ENCODE measurements at regions not wholly inside any gene's neighbourhood (a gene's known extent, or its start where the extent isn't known, plus 50 kb on each side); places are given as distances from the start of the nearest gene placed in this dataset.
A peak's percentile ranks its signal among the peaks of the same experiment; 100 is the strongest.

DNA sequence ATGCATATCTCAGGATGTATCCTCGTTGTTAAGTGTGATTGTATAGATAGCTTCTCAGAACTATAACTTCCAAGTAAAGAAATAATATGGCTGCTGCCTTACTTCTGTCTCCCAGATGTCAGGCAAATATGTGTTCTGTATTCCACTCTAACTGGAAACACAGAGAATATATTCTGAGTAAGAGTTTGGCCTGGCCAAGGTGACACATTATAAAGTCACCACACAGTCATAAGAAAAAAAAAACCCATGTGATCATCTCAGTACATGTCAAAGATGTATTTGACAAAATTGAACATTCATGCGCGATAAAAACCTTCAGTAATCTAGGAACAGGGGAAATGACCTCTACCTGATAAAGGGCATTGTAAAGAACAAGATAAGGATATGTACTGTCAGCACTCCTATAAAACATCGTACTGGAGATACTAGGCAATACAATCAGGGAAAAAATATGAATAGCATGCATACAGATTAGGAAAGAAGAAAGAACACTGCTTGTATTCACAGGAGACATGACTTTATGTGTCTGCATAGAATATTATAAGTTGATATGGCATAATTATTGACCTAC, 207.1 kb downstream of the ZNF330 start:
- TF ChIP-seq, protein P1, sequence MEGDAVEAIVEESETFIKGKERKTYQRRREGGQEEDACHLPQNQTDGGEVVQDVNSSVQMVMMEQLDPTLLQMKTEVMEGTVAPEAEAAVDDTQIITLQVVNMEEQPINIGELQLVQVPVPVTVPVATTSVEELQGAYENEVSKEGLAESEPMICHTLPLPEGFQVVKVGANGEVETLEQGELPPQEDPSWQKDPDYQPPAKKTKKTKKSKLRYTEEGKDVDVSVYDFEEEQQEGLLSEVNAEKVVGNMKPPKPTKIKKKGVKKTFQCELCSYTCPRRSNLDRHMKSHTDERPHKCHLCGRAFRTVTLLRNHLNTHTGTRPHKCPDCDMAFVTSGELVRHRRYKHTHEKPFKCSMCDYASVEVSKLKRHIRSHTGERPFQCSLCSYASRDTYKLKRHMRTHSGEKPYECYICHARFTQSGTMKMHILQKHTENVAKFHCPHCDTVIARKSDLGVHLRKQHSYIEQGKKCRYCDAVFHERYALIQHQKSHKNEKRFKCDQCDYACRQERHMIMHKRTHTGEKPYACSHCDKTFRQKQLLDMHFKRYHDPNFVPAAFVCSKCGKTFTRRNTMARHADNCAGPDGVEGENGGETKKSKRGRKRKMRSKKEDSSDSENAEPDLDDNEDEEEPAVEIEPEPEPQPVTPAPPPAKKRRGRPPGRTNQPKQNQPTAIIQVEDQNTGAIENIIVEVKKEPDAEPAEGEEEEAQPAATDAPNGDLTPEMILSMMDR (IDR thresholded peaks at IDR 0.05; ENCODE audit: insufficient read depth, low read depth, low read length, missing control alignments) = no peak
- no peak overlapping the region for H3K4me3 ChIP-seq (ENCODE audit: low read length)
- DNase-seq (ENCODE audit: low read depth) = peak; percentile 11

DNA sequence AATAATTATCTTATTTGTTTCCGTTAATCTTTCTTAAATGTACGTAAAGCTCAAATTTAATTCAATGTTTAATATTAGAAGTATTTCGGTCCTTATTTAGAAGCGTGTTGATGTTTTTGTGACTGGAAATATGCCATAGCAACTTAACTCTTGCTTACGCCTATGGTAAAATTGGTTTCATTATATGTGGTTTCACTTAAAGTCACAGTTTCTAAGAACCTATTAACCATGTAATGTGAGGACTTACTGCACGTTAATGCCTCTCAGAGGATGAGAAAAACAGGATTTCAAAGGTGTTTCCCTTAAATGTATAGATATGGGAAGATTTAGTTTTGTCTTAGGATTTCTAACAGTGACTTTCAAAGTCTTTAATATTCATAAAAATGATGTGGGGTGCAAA, 206.4 kb upstream of the IL15 start:
- no peak for DNase-seq (ENCODE audit: low read depth)
- no peak overlapping the region for H3K4me3 ChIP-seq (ENCODE audit: low read length)
- TF ChIP-seq, protein P1 (IDR thresholded peaks at IDR 0.05; ENCODE audit: insufficient read depth, low read depth, low read length, missing control alignments) = no peak

DNA sequence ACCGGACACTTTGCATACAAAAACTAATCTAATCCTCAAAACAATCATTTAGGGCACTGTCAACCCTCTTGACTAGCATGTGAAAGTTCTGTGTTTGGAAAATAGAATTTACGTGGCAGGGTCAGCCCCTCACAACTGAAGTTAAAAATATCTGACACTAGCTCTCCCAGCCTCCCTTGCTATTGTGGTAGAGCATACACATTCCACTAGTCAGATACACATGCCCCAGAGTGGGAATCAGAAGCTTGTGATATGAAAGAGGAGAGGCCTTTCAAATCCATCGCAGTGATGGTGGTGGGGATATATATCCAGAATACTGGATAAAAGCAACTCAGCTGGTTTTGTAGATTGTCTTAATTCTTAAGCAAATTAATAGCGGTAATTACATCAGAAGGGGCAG, 205.7 kb upstream of the IL15 start:
- DNase-seq (ENCODE audit: low read depth) = no peak
- TF ChIP-seq, protein P1 (IDR thresholded peaks at IDR 0.05; ENCODE audit: insufficient read depth, low read depth, low read length, missing control alignments) = no peak

DNA sequence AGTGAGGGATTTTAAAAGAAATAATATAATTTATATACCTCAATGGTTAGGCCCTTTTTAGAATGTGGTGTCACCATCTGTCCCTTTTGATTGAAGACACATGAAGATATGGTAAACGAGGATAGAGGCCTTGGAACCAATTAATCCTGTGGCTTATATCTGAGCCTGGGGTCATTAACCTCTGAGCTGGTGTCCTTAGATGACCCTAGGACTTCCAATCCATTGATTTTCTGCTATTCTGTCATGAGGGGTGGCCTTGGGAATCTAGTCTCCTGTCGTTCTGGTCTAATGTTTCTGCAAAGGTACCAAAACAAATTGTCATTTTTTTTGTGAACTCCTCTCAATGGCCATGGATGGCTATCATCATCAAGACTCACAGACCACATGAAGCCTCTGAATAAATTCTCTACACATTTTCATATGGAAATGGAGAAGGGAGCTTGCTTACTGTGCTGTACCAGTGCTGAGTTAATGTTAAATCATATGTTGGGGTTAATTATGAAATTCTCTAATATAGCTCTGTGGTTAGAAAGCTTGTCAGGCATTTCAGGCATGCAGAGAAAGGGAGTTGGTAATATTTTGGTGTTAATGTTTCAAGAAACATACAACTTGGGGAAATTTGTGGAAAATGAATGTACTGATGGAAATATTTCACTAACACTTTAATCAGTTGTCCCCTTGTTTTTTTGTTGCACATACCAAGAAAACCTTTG, 204.2 kb upstream of the IL15 start:
- DNase-seq (ENCODE audit: low read depth) = no peak
- TF ChIP-seq, protein P1 (IDR thresholded peaks at IDR 0.05; ENCODE audit: insufficient read depth, low read depth, low read length, missing control alignments) = no peak
- H3K4me3 ChIP-seq (ENCODE audit: low read length) = no peak overlapping the region

More for the DNA sequence above, 205.7 kb upstream of the IL15 start:
- H3K4me3 ChIP-seq (ENCODE audit: low read length) = no peak overlapping the region

DNA sequence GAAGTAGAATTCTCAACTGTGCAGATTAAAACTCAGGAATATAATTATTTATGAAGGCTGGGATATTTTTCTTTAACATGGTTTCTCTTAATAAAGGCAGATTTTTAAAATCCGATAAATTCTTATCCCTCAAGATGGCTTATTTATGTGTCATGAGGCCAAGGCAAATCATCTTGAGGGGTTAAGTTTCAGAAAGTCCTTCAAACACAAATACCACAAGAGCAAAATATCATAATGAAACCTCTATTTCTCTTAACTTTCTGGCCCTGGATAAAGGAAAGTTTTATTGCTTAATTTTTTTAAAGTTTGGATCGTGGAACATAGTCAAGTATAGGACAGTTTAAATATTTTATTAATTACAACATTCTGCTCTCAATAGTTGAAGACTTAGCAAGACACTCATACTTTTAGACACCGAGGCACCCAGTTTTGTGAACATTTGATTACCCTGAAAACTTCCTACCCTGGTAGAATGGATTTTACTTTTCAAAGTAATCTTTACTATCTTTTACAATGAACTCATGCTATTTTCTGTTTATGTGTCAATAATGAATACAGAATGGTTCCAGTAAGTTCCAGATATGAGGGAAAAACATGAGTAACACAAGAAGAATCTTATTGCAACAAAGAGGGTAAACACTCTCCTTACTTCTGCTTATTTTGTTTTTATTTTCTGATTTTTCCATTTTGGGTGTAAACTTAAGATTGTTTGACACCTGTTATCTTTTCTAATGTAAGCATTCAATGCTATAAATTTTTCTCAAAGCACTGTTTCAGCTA, 200.7 kb upstream of the IL15 start:
- H3K4me3 ChIP-seq (ENCODE audit: low read length) = no peak overlapping the region
- TF ChIP-seq, protein P1 (IDR thresholded peaks at IDR 0.05; ENCODE audit: insufficient read depth, low read depth, low read length, missing control alignments) = no peak
- DNase-seq (ENCODE audit: low read depth) = peak; percentile 9

DNA sequence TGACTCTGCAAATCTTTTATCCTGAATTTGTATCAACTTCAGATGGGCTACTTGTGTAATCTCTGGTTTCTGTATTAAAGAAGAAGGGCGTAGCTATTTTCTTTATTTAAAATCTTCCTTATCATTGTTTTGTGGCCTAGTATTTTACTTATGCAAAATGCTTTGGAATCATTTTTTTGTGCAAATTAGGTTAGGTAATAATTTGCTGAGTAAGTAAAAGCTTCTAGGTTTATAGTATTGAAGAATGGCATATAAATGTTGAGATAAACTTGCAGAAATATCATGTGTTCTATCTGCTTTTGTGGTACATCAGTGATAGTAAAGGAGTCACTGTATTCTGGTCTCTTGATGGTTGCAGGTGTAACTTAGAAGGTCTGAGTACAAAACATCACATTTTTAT, 197.2 kb upstream of the IL15 start:
- no peak overlapping the region for H3K4me3 ChIP-seq (ENCODE audit: low read length)
- DNase-seq (ENCODE audit: low read depth) = no peak
- TF ChIP-seq, protein P1 (IDR thresholded peaks at IDR 0.05; ENCODE audit: insufficient read depth, low read depth, low read length, missing control alignments) = no peak

All from epithelial cell of esophagus (primary cell).